GM13977 (cell line): ENCODE measurements at regions not wholly inside any gene's neighbourhood (a gene's known extent, or its start where the extent isn't known, plus 50 kb on each side); places are given as distances from the start of the nearest gene placed in this dataset.

Experiments
- DNase-seq: peaks from one replicate; pipeline ENCODE4 v3.0.0; 2012; ENCODE audit warnings: low spot score
- in situ Hi-C: fragments of 300-500 bp; cut with MboI; formaldehyde crosslinking; loops from one replicate; pipeline ENCODE4 v1.12.0; 2022; ENCODE audit warnings: low sequenced_read_pairs, low pct_unique_long_range_greater_than_20kb, mixed read lengths, inconsistent platforms; ENCODE audit not compliant: unreplicated experiment
- TF ChIP-seq, protein P1 (sequence below): IDR thresholded peaks from 2 replicates; pipeline ENCODE4 v1.5.1; 2012; ENCODE audit warnings: mild to moderate bottlenecking, control low read depth; ENCODE audit not compliant: insufficient read depth; ENCODE audit errors: extremely low read depth, missing control alignments

DNA sequence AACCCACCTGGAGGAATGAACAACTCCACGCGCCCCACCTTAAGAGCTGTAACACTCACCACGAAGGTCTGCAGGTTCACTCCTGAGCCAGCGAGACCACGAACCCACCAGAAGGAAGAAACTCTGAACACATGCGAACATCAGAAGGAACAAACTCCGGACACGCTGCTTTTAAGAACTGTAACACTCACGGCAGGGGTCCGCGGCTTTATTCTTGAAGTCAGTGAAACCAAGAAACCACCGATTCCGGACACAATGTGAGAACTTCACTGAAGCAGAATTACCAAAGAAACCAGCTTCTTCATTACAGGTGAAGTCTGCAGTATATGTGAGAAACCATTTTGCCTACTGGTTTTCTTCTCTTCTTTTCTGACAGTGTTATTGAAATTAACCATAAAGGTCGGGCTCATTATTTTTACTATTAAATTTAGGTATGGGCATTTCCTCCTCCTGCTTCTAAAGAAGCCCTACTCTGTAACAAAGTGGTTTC, 303.0 kb downstream of the KCNA4 start:
- TF ChIP-seq, protein P1, sequence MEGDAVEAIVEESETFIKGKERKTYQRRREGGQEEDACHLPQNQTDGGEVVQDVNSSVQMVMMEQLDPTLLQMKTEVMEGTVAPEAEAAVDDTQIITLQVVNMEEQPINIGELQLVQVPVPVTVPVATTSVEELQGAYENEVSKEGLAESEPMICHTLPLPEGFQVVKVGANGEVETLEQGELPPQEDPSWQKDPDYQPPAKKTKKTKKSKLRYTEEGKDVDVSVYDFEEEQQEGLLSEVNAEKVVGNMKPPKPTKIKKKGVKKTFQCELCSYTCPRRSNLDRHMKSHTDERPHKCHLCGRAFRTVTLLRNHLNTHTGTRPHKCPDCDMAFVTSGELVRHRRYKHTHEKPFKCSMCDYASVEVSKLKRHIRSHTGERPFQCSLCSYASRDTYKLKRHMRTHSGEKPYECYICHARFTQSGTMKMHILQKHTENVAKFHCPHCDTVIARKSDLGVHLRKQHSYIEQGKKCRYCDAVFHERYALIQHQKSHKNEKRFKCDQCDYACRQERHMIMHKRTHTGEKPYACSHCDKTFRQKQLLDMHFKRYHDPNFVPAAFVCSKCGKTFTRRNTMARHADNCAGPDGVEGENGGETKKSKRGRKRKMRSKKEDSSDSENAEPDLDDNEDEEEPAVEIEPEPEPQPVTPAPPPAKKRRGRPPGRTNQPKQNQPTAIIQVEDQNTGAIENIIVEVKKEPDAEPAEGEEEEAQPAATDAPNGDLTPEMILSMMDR, result no peak
- no peak for DNase-seq
- in situ Hi-C loops, result no loop called here

DNA sequence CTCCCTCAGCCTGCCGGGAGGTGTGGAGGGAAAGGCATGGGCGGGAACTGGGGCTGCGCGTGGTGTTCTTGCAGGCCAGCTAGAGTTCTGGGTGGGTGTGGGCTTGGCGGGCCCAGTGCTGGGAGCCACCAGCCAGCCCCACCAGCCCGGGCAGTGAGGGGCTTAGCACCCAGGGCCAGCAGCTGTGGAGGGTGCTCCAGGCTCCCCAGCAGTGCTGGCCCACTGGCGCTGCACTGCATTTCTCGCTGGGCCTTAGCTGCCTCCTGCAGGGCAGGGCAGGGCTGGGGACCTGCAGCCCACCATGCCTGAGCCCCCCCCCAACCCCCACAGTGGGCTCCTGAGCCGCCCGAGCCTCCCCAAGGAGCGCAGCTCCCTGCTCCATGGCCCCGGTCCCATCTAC, 304.2 kb downstream of the KCNA4 start:
- DNase-seq, result no peak
- TF ChIP-seq, protein P1, result no peak
- in situ Hi-C loops, result no loop called here

DNA sequence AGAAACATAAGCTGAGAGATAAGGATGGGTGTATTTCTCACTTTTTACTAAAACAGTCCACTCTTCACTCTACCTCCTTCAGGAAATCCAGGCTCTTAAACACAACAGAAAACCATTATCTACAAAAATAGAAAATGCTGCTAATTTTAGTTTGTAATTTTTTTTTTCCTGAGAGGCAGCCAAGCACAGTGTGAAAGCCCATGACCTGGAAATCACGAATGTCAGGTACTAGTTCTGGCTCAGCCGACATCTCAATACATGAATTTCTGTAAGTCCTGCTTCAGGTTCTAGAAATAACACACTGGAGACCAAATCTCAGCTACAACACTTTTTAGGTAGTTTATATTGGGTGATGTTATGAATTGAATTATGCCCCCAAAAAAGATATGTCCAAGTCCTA, 308.9 kb downstream of the KCNA4 start:
- TF ChIP-seq, protein P1, result no peak
- in situ Hi-C loops, result no loop called here
- no peak for DNase-seq

DNA sequence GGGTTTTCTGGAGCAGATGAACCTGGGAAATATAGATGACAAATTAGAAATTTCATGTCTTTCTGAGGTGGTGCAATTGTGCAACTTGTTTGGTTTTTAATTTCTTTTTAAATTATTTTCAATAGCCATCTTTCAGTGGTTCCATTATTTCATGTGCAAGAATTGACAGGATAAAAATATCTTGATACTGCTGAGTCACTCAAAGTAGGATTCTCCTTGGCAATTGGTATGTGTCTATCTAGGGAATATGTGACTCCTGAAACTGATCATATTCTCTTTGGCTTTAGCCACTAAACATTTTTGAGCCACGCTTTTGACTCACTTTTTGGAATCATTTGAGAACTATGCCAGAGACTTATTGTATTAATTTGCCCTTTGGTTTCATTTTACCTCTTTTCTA, 331.5 kb downstream of the KCNA4 start:
- DNase-seq, result no peak
- TF ChIP-seq, protein P1, result no peak
- in situ Hi-C loops, result no loop called here

DNA sequence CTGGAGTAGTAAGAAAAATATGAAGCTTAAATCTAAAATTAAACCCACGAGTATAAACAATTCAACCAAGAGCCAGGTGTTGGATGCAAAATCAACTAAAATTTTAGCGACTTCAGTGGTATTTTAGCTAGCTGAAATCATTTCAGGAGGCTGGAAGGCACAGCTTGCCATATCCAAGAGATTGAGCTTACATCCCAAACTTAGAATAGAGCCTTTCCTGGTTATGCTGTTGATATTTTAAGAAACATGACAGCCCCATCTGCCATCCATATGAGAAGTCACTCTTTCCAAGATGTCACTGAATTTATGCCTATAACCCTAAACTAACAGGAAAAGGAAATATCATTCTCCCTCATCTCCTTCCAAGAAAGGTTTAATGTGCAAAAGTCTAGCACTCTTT, 334.0 kb downstream of the KCNA4 start:
- no peak for DNase-seq
- in situ Hi-C loops, result no loop called here
- TF ChIP-seq, protein P1, result no peak

DNA sequence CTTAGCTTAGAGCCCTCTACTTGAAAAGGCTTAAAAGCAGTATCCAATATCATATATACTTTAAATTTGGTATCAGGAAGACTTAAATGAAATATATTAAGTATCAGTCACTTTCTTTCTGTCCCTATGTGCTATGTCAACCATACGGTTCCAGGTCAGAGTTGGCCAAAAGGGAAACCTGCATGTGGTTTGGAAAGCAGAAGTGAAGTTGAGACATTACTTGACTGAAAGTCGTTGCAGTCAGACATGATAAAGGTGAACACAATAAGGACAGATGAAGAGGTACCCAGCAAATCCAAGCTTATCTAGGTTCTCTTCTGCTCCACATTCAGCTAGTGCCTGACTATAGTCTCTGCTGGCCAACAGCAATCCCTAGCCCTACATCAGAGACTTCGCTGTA, 336.8 kb downstream of the KCNA4 start:
- in situ Hi-C loops, result no loop called here
- no peak for DNase-seq
- TF ChIP-seq, protein P1, result no peak

DNA sequence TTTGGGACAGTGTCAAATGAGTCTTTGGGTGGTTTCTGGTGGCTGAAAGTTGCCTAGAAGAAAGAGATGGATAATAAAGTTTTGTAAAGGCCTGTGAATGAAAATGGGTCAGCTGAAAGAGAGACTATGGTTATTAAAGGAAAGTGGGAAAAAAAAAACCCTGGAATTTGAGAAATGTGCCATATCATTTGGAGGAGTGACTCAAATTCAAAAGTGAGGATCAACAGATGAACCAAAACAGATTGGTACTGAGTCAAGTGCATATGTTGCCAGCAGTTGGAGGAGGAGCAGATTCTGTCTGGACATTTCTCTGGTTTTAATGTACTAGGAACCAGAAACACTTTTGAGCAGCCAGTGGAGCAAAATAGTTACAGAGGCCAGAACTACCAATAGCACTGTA, 339.8 kb downstream of the KCNA4 start:
- in situ Hi-C loops, result no loop called here
- TF ChIP-seq, protein P1, result no peak
- no peak for DNase-seq
